ENCODE measurements at regions not wholly inside any gene's neighbourhood (a gene's known extent, or its start where the extent isn't known, plus 50 kb on each side); places are given as distances from the start of the nearest gene placed in this dataset.

DNA sequence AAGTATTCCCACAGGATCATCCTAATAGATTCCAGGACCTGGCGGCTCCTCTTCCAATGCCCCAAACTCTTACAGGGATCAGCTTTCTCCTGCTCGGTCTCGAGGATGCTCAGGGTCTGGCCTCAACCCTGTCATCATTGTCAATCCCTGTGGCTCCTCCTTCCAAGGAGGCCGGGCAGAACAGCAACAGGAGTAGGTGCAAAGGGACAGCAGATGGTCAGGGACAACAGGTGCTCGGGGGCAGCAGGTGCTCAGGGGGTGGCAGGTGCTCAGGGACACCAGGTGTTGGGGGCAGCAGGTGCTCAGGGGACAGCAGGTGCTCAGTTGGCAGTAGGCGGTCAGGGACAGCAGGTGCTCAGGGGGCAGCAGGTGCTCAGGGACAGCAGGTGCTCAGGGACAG is 84.8 kb downstream of the TTLL2 start:
- Mint-ChIP-seq H3K36me3 (no peaks in the 10 kb centered on the region), H3K27me3 (peaks cover 3 to 12% of the 10 kb centered on the region in 2 donors), H3K27ac (no peak overlapping the region), H3K4me1 (peaks cover 0 to 2% (median 0%) of the 10 kb centered on the region in 4 donors), H3K4me3 (no peak overlapping the region), H3K9me3 (no peaks in the 10 kb centered on the region)
- ChIA-PET POLR2A (ENCODE audit: partially characterized antibody) (no interaction called here), CTCF (ENCODE audit: partially characterized antibody) (no interaction called here)
- intact Hi-C loops (cut with micrococcal nuclease), result no loop called here
- Histone ChIP-seq H3K9me3 (ENCODE audit: control insufficient read depth in 1 of 2, low read length in 2 of 2) (no peaks in the 10 kb centered on the region), H3K27me3 (ENCODE audit: insufficient read depth, low read length) (no peaks in the 10 kb centered on the region), H3K4me1 (ENCODE audit: insufficient read depth, low read length) (no peaks in the 10 kb centered on the region), H3K27ac (ENCODE audit: low read depth, low read length) (no peak overlapping the region), H3K4me3 (ENCODE audit: low read length in 2 of 2) (no peak overlapping the region), H3K36me3 (ENCODE audit: insufficient read depth, low read length) (no peaks in the 10 kb centered on the region)
- no peak for DNase-seq

DNA sequence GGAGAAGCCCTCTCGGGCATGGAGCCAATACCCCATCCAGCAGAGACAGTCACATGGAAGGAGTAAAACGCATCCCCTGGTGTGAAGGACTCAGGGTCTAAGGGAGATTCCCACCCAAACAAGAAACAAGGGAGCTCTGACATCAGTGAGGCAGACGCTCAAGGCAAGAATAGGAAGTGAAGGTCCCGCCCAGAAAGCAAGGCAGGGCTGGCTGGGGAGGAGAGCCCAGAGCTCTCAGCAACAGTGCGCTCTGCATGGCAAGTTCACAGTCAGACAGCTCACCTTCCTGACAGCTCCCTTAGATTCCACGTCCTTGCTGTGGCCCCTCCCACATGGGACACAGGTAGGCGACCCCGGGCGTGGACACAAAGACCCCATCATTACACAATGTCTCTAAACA is 85.6 kb downstream of the TTLL2 start:
- Mint-ChIP-seq H3K9me3 (no peaks in the 10 kb centered on the region), H3K27me3 (peaks cover 3 to 12% of the 10 kb centered on the region in 2 donors), H3K36me3 (no peaks in the 10 kb centered on the region), H3K27ac (no peak overlapping the region), H3K4me1 (peaks cover 0 to 2% (median 0%) of the 10 kb centered on the region in 4 donors), H3K4me3 (no peak overlapping the region)
- no peak for DNase-seq
- CTCF ChIA-PET (ENCODE audit: partially characterized antibody), result no interaction called here
- POLR2A ChIA-PET (ENCODE audit: partially characterized antibody), result no interaction called here
- H3K36me3 ChIP-seq (ENCODE audit: insufficient read depth, low read length), result no peaks in the 10 kb centered on the region
- no peak overlapping the region for H3K27ac ChIP-seq (ENCODE audit: low read depth, low read length)
- no peaks in the 10 kb centered on the region for H3K27me3 ChIP-seq (ENCODE audit: insufficient read depth, low read length)
- no peak overlapping the region for H3K4me3 ChIP-seq (ENCODE audit: low read length in 2 of 2)
- H3K4me1 ChIP-seq (ENCODE audit: insufficient read depth, low read length), result no peaks in the 10 kb centered on the region
- intact Hi-C loops (cut with micrococcal nuclease), result no loop called here
- no peaks in the 10 kb centered on the region for H3K9me3 ChIP-seq (ENCODE audit: control insufficient read depth in 1 of 2, low read length in 2 of 2)

DNA sequence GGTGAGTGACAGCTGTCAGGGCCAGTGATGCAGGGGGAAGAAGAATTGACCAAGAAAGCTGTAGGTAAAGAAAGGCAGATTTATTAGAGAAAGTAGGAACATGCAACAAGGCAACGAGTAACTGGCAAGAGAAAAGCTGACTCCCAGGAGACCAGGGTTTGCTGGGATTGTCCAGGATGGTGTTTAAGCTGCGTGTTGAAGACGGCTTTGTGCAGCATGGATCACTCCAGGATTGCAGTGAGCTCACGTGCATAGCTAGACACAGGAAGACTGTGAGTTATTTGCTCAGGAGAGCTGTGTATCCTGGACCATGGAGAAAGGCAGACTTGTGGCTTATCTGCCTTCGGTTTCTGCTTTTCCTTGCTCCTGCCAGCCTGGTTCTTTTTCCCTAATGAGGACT is 87.6 kb downstream of the TTLL2 start:
- intact Hi-C loops (cut with micrococcal nuclease), result no loop called here
- H3K36me3 ChIP-seq (ENCODE audit: insufficient read depth, low read length), result no peaks in the 10 kb centered on the region
- H3K36me3 Mint-ChIP-seq, result no peaks in the 10 kb centered on the region
- CTCF ChIA-PET (ENCODE audit: partially characterized antibody), result no interaction called here
- no peaks in the 10 kb centered on the region for H3K4me1 Mint-ChIP-seq
- H3K27me3 Mint-ChIP-seq, result peaks cover 6 to 13% of the 10 kb centered on the region in 2 donors
- POLR2A ChIA-PET (ENCODE audit: partially characterized antibody), result no interaction called here
- H3K27ac Mint-ChIP-seq, result no peak overlapping the region
- no peak overlapping the region for H3K4me3 ChIP-seq (ENCODE audit: low read length in 2 of 2)
- no peaks in the 10 kb centered on the region for H3K4me1 ChIP-seq (ENCODE audit: insufficient read depth, low read length)
- no peaks in the 10 kb centered on the region for H3K27me3 ChIP-seq (ENCODE audit: insufficient read depth, low read length)
- H3K9me3 ChIP-seq (ENCODE audit: control insufficient read depth in 1 of 2, low read length in 2 of 2), result no peaks in the 10 kb centered on the region
- no peak overlapping the region for H3K27ac ChIP-seq (ENCODE audit: low read depth, low read length)
- DNase-seq, result no peak
- H3K4me3 Mint-ChIP-seq, result no peak overlapping the region
- H3K9me3 Mint-ChIP-seq, result no peaks in the 10 kb centered on the region

DNA sequence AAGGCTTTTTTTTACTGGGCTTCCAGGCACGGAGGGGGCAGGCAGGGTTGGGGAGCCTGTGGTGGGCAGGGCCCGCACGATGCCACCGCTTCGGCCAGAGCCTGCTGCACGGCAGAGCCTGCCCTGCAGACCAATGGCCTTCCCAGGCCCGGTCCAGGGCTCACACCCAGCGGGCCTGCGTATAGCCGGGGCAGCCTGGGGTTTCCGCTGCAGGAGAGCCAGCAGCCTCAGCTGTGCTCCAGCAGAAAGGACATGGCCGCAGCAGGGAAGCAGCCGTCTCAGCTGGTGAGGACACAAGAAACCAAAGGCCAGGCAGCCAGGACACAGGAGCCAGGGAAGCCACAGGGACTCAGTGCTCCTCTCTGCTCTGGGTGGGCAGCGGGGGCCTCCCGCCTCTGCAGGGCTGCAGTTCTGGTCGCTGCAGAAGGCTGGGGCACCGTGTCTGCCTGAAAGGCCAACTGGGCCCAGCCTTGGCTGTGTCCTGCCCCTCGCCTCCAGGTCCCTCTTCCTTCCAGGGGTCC is 90.6 kb downstream of the TTLL2 start:
- Mint-ChIP-seq H3K27me3 (peaks cover 7 to 15% of the 10 kb centered on the region in 2 donors), H3K9me3 (no peaks in the 10 kb centered on the region), H3K27ac (no peak overlapping the region), H3K36me3 (no peaks in the 10 kb centered on the region), H3K4me1 (no peaks in the 10 kb centered on the region), H3K4me3 (no peak overlapping the region)
- no peak for DNase-seq
- H3K27me3 ChIP-seq (ENCODE audit: insufficient read depth, low read length), result no peaks in the 10 kb centered on the region
- CTCF ChIA-PET (ENCODE audit: partially characterized antibody), result no interaction called here
- H3K27ac ChIP-seq (ENCODE audit: low read depth, low read length), result no peak overlapping the region
- no peaks in the 10 kb centered on the region for H3K36me3 ChIP-seq (ENCODE audit: insufficient read depth, low read length)
- POLR2A ChIA-PET (ENCODE audit: partially characterized antibody), result no interaction called here
- H3K4me1 ChIP-seq (ENCODE audit: insufficient read depth, low read length), result no peaks in the 10 kb centered on the region
- intact Hi-C loops (cut with micrococcal nuclease), result no loop called here
- H3K4me3 ChIP-seq (ENCODE audit: low read length in 2 of 2), result no peak overlapping the region
- H3K9me3 ChIP-seq (ENCODE audit: control insufficient read depth in 1 of 2, low read length in 2 of 2), result no peaks in the 10 kb centered on the region

DNA sequence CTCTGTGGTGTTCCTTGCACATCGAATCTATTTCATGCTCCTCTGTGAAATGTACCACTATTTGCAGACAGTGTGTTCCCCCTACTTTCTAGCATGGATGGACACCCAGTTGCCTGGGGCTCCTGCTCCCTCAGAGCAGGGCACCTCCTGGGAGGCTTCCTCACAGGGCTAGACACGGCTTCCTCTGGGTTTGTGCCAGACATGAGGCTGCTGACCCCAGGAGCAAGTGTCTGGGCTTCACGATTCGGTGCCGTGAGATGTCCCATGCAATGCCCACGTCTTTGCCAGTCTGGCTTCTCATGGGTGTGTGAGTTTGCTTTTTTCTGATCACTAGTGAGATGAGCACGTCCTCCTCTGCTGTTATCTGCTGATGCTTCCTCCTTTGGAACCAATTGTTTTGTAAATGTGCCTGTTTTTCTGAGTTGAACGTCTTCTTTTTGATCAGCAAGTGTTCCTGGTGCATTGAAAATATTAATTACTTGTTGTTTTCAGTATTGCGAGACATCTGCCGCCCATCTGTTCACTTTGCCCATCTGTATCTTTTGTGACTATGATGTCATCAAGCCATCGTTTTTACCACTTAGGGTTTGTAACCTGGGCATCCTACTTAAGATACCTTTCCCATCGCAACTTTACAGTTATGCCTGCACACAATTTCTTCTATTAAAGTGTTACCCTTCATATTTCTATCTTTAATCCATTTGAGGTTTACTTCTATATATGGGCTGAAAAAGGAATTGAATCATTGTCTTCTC is 92.0 kb downstream of the TTLL2 start:
- Mint-ChIP-seq H3K27ac (no peak overlapping the region), H3K4me1 (no peaks in the 10 kb centered on the region)
- intact Hi-C loops (cut with micrococcal nuclease), result no loop called here

DNA sequence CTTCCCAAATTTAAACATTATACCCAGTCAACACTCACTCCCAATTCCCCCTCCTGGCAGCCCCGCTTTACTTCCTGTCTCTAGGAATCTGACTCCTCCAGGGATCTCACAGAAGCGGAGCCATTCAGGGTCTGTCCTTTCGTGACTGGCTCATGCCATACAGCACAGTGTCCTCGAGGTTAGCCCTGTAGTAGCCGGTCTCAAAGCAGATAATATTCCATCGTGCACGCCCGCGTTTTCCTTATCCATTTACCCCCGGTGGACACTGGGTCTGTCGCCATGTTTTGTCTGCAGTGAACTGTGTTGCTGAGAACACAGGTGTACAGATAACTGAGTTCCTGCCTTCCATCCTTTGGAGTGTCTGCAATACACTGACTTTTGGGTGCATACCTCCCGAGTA is 95.3 kb downstream of the TTLL2 start:
- no peak overlapping the region for H3K4me3 ChIP-seq (ENCODE audit: low read length in 2 of 2)
- Mint-ChIP-seq H3K4me3 (no peak overlapping the region), H3K27ac (no peak overlapping the region), H3K9me3 (no peaks in the 10 kb centered on the region), H3K27me3 (peaks cover 7 to 14% of the 10 kb centered on the region in 2 donors), H3K4me1 (no peaks in the 10 kb centered on the region), H3K36me3 (no peaks in the 10 kb centered on the region)
- H3K9me3 ChIP-seq (ENCODE audit: control insufficient read depth in 1 of 2, low read length in 2 of 2), result no peaks in the 10 kb centered on the region
- H3K36me3 ChIP-seq (ENCODE audit: insufficient read depth, low read length), result no peaks in the 10 kb centered on the region
- CTCF ChIA-PET (ENCODE audit: partially characterized antibody), result no interaction called here
- H3K27ac ChIP-seq (ENCODE audit: low read depth, low read length), result no peak overlapping the region
- H3K4me1 ChIP-seq (ENCODE audit: insufficient read depth, low read length), result no peaks in the 10 kb centered on the region
- intact Hi-C loops (cut with micrococcal nuclease), result no loop called here
- POLR2A ChIA-PET (ENCODE audit: partially characterized antibody), result no interaction called here
- no peak for DNase-seq
- no peaks in the 10 kb centered on the region for H3K27me3 ChIP-seq (ENCODE audit: insufficient read depth, low read length)

More for the DNA sequence above, 92.0 kb downstream of the TTLL2 start:
- DNase-seq, result no peak
- H3K27me3 Mint-ChIP-seq, result peaks cover 7 to 15% of the 10 kb centered on the region in 2 donors
- ChIA-PET CTCF (ENCODE audit: partially characterized antibody) (no interaction called here), POLR2A (ENCODE audit: partially characterized antibody) (no interaction called here)
- Histone ChIP-seq H3K9me3 (ENCODE audit: control insufficient read depth in 1 of 2, low read length in 2 of 2) (no peaks in the 10 kb centered on the region), H3K4me3 (ENCODE audit: low read length in 2 of 2) (no peak overlapping the region), H3K36me3 (ENCODE audit: insufficient read depth, low read length) (no peaks in the 10 kb centered on the region), H3K27ac (ENCODE audit: low read depth, low read length) (no peak overlapping the region), H3K27me3 (ENCODE audit: insufficient read depth, low read length) (no peaks in the 10 kb centered on the region), H3K4me1 (ENCODE audit: insufficient read depth, low read length) (no peaks in the 10 kb centered on the region)
- H3K36me3 Mint-ChIP-seq, result no peaks in the 10 kb centered on the region
- H3K9me3 Mint-ChIP-seq, result no peaks in the 10 kb centered on the region
- no peak overlapping the region for H3K4me3 Mint-ChIP-seq

DNA sequence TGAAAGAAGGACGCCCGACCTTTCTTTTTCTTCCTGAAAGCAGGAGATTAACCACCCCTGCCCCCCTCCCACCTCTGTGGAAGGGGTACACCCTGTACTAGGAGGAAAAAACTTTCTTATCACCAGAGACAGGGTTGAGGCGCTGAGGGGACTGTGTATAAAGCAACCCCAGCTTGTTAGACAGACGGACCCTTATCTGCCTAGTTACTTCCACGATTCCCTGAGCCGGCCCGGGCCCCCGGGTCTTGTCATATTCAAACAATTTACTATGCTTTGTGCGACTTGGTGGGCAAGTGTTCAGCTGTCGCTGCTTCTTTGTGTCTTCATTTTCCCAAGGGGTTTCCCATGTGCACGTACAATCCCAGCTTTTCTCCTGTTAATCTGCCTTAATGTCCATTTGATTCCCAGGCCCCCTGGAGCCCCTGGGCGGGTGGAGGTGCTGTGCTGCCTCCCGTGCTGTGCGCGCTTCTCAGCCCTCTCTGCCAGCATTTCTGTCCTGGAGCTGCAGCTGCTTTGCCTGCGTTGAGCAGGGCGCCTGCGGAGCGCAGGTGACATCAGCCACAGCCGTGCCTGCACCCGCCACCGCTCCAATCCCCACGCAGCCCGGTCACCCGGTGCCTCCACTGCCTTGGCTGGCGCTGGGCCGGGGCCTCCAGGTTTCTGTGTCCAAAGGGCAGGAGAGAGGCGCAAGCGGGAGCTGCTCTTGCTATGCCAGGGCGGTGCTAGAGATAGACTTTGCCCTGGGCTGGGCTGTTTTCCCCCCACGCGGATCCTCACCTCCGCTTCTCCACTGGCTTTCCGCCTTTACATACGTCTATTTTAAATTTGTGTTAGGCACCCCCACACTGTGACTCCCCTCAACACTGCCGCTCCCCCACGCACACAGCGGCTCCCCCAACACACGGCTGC is 96.2 kb downstream of the TTLL2 start:
- Histone ChIP-seq H3K27ac (ENCODE audit: low read depth, low read length) (no peak overlapping the region), H3K4me3 (ENCODE audit: low read length in 2 of 2) (no peak overlapping the region), H3K4me1 (ENCODE audit: insufficient read depth, low read length) (no peaks in the 10 kb centered on the region), H3K36me3 (ENCODE audit: insufficient read depth, low read length) (no peaks in the 10 kb centered on the region), H3K9me3 (ENCODE audit: control insufficient read depth in 1 of 2, low read length in 2 of 2) (no peaks in the 10 kb centered on the region), H3K27me3 (ENCODE audit: insufficient read depth, low read length) (no peaks in the 10 kb centered on the region)
- H3K36me3 Mint-ChIP-seq, result no peaks in the 10 kb centered on the region
- CTCF ChIA-PET (ENCODE audit: partially characterized antibody), result no interaction called here
- POLR2A ChIA-PET (ENCODE audit: partially characterized antibody), result no interaction called here
- H3K9me3 Mint-ChIP-seq, result no peaks in the 10 kb centered on the region
- intact Hi-C loops (cut with micrococcal nuclease), result no loop called here
- DNase-seq, result no peak
- no peaks in the 10 kb centered on the region for H3K4me1 Mint-ChIP-seq
- no peak overlapping the region for H3K4me3 Mint-ChIP-seq
- H3K27me3 Mint-ChIP-seq, result peaks cover 7 to 15% of the 10 kb centered on the region in 2 donors
- H3K27ac Mint-ChIP-seq, result no peak overlapping the region

Data from CD4-positive, alpha-beta memory T cell (primary cell).